ENCODE measurements at regions not wholly inside any gene's neighbourhood (a gene's known extent, or its start where the extent isn't known, plus 50 kb on each side); places are given as distances from the start of the nearest gene placed in this dataset.

GRCh38 chr15:70172566-70173225, 75.0 kb upstream of the TLE3 start:
- no peak for DNase-seq (ENCODE audit: low read depth in 2 of 3, low spot score in 1 of 3)

- no peak for DNase-seq (ENCODE audit: low read depth in 2 of 3, low spot score in 1 of 3)
Measured at GRCh38 chr15:70172124-70172523, 74.4 kb upstream of the TLE3 start.

- no peak for DNase-seq (ENCODE audit: low read depth in 2 of 3, low spot score in 1 of 3)
Measured at GRCh38 chr15:70171256-70171886, 73.7 kb upstream of the TLE3 start.

GRCh38 chr15:70170096-70170699, 72.5 kb upstream of the TLE3 start:
- DNase-seq (ENCODE audit: low read depth in 2 of 3, low spot score in 1 of 3) = no peak

GRCh38 chr15:70169147-70169546, 71.4 kb upstream of the TLE3 start:
- DNase-seq (ENCODE audit: low read depth in 2 of 3, low spot score in 1 of 3) = no peak

- no peak for DNase-seq (ENCODE audit: low read depth in 2 of 3, low spot score in 1 of 3)
Measured at GRCh38 chr15:70167155-70167554, 69.4 kb upstream of the TLE3 start.

GRCh38 chr15:70166506-70167087, 68.9 kb upstream of the TLE3 start:
- no peak for DNase-seq (ENCODE audit: low read depth in 2 of 3, low spot score in 1 of 3)

- no peak for DNase-seq (ENCODE audit: low read depth in 2 of 3, low spot score in 1 of 3)
Measured at GRCh38 chr15:70165716-70166284, 68.1 kb upstream of the TLE3 start.

GRCh38 chr15:70164910-70165715, 67.4 kb upstream of the TLE3 start:
- no peak for DNase-seq (ENCODE audit: low read depth in 2 of 3, low spot score in 1 of 3)

GRCh38 chr15:70164156-70164900, 66.6 kb upstream of the TLE3 start:
- DNase-seq (ENCODE audit: low read depth in 2 of 3, low spot score in 1 of 3) = no peak

- no peak for DNase-seq (ENCODE audit: low read depth in 2 of 3, low spot score in 1 of 3)
Measured at GRCh38 chr15:70160803-70161565, 63.3 kb upstream of the TLE3 start.

GRCh38 chr15:70160267-70160666, 62.5 kb upstream of the TLE3 start:
- DNase-seq (ENCODE audit: low read depth in 2 of 3, low spot score in 1 of 3) = no peak

GRCh38 chr15:70159713-70160009, 61.9 kb upstream of the TLE3 start:
- DNase-seq (ENCODE audit: low read depth in 2 of 3, low spot score in 1 of 3) = no peak

GRCh38 chr15:70159001-70159712, 61.4 kb upstream of the TLE3 start:
- DNase-seq (ENCODE audit: low read depth in 2 of 3, low spot score in 1 of 3) = no peak

- DNase-seq (ENCODE audit: low read depth in 2 of 3, low spot score in 1 of 3) = no peak
Measured at GRCh38 chr15:70158309-70159000, 60.7 kb upstream of the TLE3 start.

GRCh38 chr15:70156671-70157271, 59.1 kb upstream of the TLE3 start:
- DNase-seq (ENCODE audit: low read depth in 2 of 3, low spot score in 1 of 3) = no peak

- DNase-seq (ENCODE audit: low read depth in 2 of 3, low spot score in 1 of 3) = no peak
Measured at GRCh38 chr15:70154718-70155347, 57.1 kb upstream of the TLE3 start.

All from stimulated activated CD4-positive, alpha-beta T cell treated with anti-CD3 and anti-CD28 coated beads, Interleukin-12 subunit alpha, Interleukin-12 subunit beta, amount 100 ng/mL, for 48 hours (primary cell).